SJCRH30 (cell line): ENCODE measurements at regions not wholly inside any gene's neighbourhood (a gene's known extent, or its start where the extent isn't known, plus 50 kb on each side); places are given as distances from the start of the nearest gene placed in this dataset.

ENCODE experiments used
- DNase-seq, 2 experiments: peaks; one replicate each; pipeline ENCODE4 v3.0.0-alpha.2; 2015 to 2020
- H3K27ac ChIP-seq: fragments of 250-450 bp; sonication (Bioruptor Pico); 2 replicates; pipeline ENCODE4 v1.5.1; 2020; ENCODE audit warnings: mild to moderate bottlenecking, moderate library complexity
- H3K27me3 ChIP-seq: fragments of 250-450 bp; sonication (Bioruptor Pico); 2 replicates; pipeline ENCODE4 v1.5.1; 2020; ENCODE audit warnings: mild to moderate bottlenecking, moderate library complexity
- H3K36me3 ChIP-seq: fragments of 250-450 bp; sonication (Bioruptor Pico); 2 replicates; pipeline ENCODE4 v1.5.1; 2020; ENCODE audit warnings: mild to moderate bottlenecking, moderate library complexity
- H3K4me1 ChIP-seq: fragments of 250-450 bp; sonication (Bioruptor Pico); 2 replicates; pipeline ENCODE4 v1.5.1; 2020; ENCODE audit warnings: mild to moderate bottlenecking, moderate library complexity
- H3K4me3 ChIP-seq: fragments of 250-450 bp; sonication (Bioruptor Pico); 2 replicates; pipeline ENCODE4 v1.5.1; 2020; ENCODE audit warnings: mild to moderate bottlenecking, moderate library complexity
- H3K9me3 ChIP-seq: fragments of 250-450 bp; sonication (Bioruptor Pico); replicated peaks from 2 replicates; pipeline ENCODE4 v1.5.1; 2020; ENCODE audit warnings: mild to moderate bottlenecking, moderate library complexity

- Histone ChIP-seq H3K4me1 (no peaks in the 10 kb centered on the region), H3K4me3 (no peak overlapping the region), H3K9me3 (no peaks in the 10 kb centered on the region), H3K27ac (no peak overlapping the region), H3K36me3 (no peaks in the 10 kb centered on the region), H3K27me3 (no peaks in the 10 kb centered on the region)
- no peak for DNase-seq
Measured at GRCh38 chrY:8202837-8203236, 1134.4 kb upstream of the TSPY4 start.

GRCh38 chrY:8241144-8241543 is 1096.1 kb upstream of the TSPY4 start:
- Histone ChIP-seq H3K36me3 (no peaks in the 10 kb centered on the region), H3K4me3 (no peak overlapping the region), H3K4me1 (no peaks in the 10 kb centered on the region), H3K27ac (no peak overlapping the region), H3K27me3 (no peaks in the 10 kb centered on the region), H3K9me3 (no peaks in the 10 kb centered on the region)
- DNase-seq, result no peak

- Histone ChIP-seq H3K9me3 (no peaks in the 10 kb centered on the region), H3K4me3 (no peak overlapping the region), H3K27me3 (no peaks in the 10 kb centered on the region), H3K27ac (no peak overlapping the region), H3K4me1 (no peaks in the 10 kb centered on the region), H3K36me3 (no peaks in the 10 kb centered on the region)
- DNase-seq, result no peak
Measured at GRCh38 chrY:8273807-8274206, 1063.5 kb upstream of the TSPY4 start.

GRCh38 chrY:8305021-8305420 is 1032.2 kb upstream of the TSPY4 start:
- H3K27me3 ChIP-seq, result no peaks in the 10 kb centered on the region
- no peak for DNase-seq
- H3K27ac ChIP-seq, result no peak overlapping the region
- H3K4me3 ChIP-seq, result no peak overlapping the region
- no peaks in the 10 kb centered on the region for H3K36me3 ChIP-seq
- no peaks in the 10 kb centered on the region for H3K9me3 ChIP-seq
- no peaks in the 10 kb centered on the region for H3K4me1 ChIP-seq

GRCh38 chrY:8324113-8324512 is 1013.2 kb upstream of the TSPY4 start:
- no peaks in the 10 kb centered on the region for H3K9me3 ChIP-seq
- no peaks in the 10 kb centered on the region for H3K4me1 ChIP-seq
- H3K27ac ChIP-seq, result no peak overlapping the region
- no peaks in the 10 kb centered on the region for H3K36me3 ChIP-seq
- no peak for DNase-seq
- H3K27me3 ChIP-seq, result no peaks in the 10 kb centered on the region
- H3K4me3 ChIP-seq, result no peak overlapping the region

GRCh38 chrY:8326944-8327343 is 1010.3 kb upstream of the TSPY4 start:
- no peaks in the 10 kb centered on the region for H3K36me3 ChIP-seq
- H3K27me3 ChIP-seq, result no peaks in the 10 kb centered on the region
- H3K4me1 ChIP-seq, result no peaks in the 10 kb centered on the region
- DNase-seq, result no peak
- H3K27ac ChIP-seq, result no peak overlapping the region
- H3K4me3 ChIP-seq, result no peak overlapping the region
- H3K9me3 ChIP-seq, result no peaks in the 10 kb centered on the region

GRCh38 chrY:8327708-8328354 is 1009.4 kb upstream of the TSPY4 start:
- H3K27me3 ChIP-seq, result no peaks in the 10 kb centered on the region
- H3K36me3 ChIP-seq, result no peaks in the 10 kb centered on the region
- no peak for DNase-seq
- H3K4me1 ChIP-seq, result no peaks in the 10 kb centered on the region
- no peak overlapping the region for H3K27ac ChIP-seq
- no peak overlapping the region for H3K4me3 ChIP-seq
- H3K9me3 ChIP-seq, result no peaks in the 10 kb centered on the region

- Histone ChIP-seq H3K27ac (no peak overlapping the region), H3K36me3 (no peaks in the 10 kb centered on the region), H3K4me3 (no peak overlapping the region), H3K4me1 (no peaks in the 10 kb centered on the region), H3K9me3 (no peaks in the 10 kb centered on the region), H3K27me3 (no peaks in the 10 kb centered on the region)
- DNase-seq, result no peak
Measured at GRCh38 chrY:8329431-8329830, 1007.8 kb upstream of the TSPY4 start.

GRCh38 chrY:8329929-8330328 is 1007.3 kb upstream of the TSPY4 start:
- Histone ChIP-seq H3K4me3 (no peak overlapping the region), H3K27me3 (no peaks in the 10 kb centered on the region), H3K4me1 (no peaks in the 10 kb centered on the region), H3K36me3 (no peaks in the 10 kb centered on the region), H3K9me3 (no peaks in the 10 kb centered on the region), H3K27ac (no peak overlapping the region)
- no peak for DNase-seq

- H3K36me3 ChIP-seq, result no peaks in the 10 kb centered on the region
- no peaks in the 10 kb centered on the region for H3K4me1 ChIP-seq
- no peak overlapping the region for H3K27ac ChIP-seq
- H3K4me3 ChIP-seq, result no peak overlapping the region
- no peak for DNase-seq
- no peaks in the 10 kb centered on the region for H3K9me3 ChIP-seq
- H3K27me3 ChIP-seq, result no peaks in the 10 kb centered on the region
Measured at GRCh38 chrY:8333328-8333727, 1003.9 kb upstream of the TSPY4 start.

GRCh38 chrY:8335299-8335835 is 1001.9 kb upstream of the TSPY4 start:
- Histone ChIP-seq H3K9me3 (no peaks in the 10 kb centered on the region), H3K4me3 (no peak overlapping the region), H3K36me3 (no peaks in the 10 kb centered on the region), H3K27me3 (no peaks in the 10 kb centered on the region), H3K27ac (no peak overlapping the region), H3K4me1 (no peaks in the 10 kb centered on the region)
- no peak for DNase-seq

- Histone ChIP-seq H3K4me1 (no peaks in the 10 kb centered on the region), H3K4me3 (no peak overlapping the region), H3K36me3 (no peaks in the 10 kb centered on the region), H3K27ac (no peak overlapping the region), H3K9me3 (no peaks in the 10 kb centered on the region), H3K27me3 (no peaks in the 10 kb centered on the region)
- no peak for DNase-seq
Measured at GRCh38 chrY:8336112-8336774, 1001.0 kb upstream of the TSPY4 start.

GRCh38 chrY:8341000-8341399 is 996.3 kb upstream of the TSPY4 start:
- no peak overlapping the region for H3K27ac ChIP-seq
- H3K9me3 ChIP-seq, result no peaks in the 10 kb centered on the region
- H3K36me3 ChIP-seq, result no peaks in the 10 kb centered on the region
- no peak overlapping the region for H3K4me3 ChIP-seq
- DNase-seq, result no peak
- H3K4me1 ChIP-seq, result no peaks in the 10 kb centered on the region
- H3K27me3 ChIP-seq, result no peaks in the 10 kb centered on the region

- H3K9me3 ChIP-seq, result no peaks in the 10 kb centered on the region
- H3K4me1 ChIP-seq, result no peaks in the 10 kb centered on the region
- DNase-seq, result no peak
- no peaks in the 10 kb centered on the region for H3K27me3 ChIP-seq
- no peak overlapping the region for H3K4me3 ChIP-seq
- no peaks in the 10 kb centered on the region for H3K36me3 ChIP-seq
- no peak overlapping the region for H3K27ac ChIP-seq
Measured at GRCh38 chrY:8342173-8342572, 995.1 kb upstream of the TSPY4 start.

GRCh38 chrY:8351241-8351640 is 986.0 kb upstream of the TSPY4 start:
- Histone ChIP-seq H3K27me3 (no peaks in the 10 kb centered on the region), H3K36me3 (no peaks in the 10 kb centered on the region), H3K9me3 (no peaks in the 10 kb centered on the region), H3K4me1 (no peaks in the 10 kb centered on the region), H3K4me3 (no peak overlapping the region), H3K27ac (no peak overlapping the region)
- no peak for DNase-seq

GRCh38 chrY:8352201-8352600 is 985.1 kb upstream of the TSPY4 start:
- Histone ChIP-seq H3K4me1 (no peaks in the 10 kb centered on the region), H3K36me3 (no peaks in the 10 kb centered on the region), H3K27me3 (no peaks in the 10 kb centered on the region), H3K9me3 (no peaks in the 10 kb centered on the region), H3K27ac (no peak overlapping the region), H3K4me3 (no peak overlapping the region)
- DNase-seq, result no peak
